ENCODE measurements at regions not wholly inside any gene's neighbourhood (a gene's known extent, or its start where the extent isn't known, plus 50 kb on each side); places are given as distances from the start of the nearest gene placed in this dataset.

GRCh38 chr5:76007904-76008303 is 75.3 kb upstream of the SV2C start (continued):
- TF ChIP-seq, protein P1, sequence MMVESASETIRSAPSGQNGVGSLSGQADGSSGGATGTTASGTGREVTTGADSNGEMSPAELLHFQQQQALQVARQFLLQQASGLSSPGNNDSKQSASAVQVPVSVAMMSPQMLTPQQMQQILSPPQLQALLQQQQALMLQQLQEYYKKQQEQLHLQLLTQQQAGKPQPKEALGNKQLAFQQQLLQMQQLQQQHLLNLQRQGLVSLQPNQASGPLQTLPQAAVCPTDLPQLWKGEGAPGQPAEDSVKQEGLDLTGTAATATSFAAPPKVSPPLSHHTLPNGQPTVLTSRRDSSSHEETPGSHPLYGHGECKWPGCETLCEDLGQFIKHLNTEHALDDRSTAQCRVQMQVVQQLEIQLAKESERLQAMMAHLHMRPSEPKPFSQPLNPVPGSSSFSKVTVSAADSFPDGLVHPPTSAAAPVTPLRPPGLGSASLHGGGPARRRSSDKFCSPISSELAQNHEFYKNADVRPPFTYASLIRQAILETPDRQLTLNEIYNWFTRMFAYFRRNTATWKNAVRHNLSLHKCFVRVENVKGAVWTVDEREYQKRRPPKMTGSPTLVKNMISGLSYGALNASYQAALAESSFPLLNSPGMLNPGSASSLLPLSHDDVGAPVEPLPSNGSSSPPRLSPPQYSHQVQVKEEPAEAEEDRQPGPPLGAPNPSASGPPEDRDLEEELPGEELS (CRISPR knock-in tag; IDR thresholded peaks at IDR 0.05) = no peak

GRCh38 chr5:76000582-76000981 is 82.6 kb upstream of the SV2C start:
- TF ChIP-seq ZNF678 (CRISPR knock-in tag; IDR thresholded peaks at IDR 0.05) (no peak), KLF12 (CRISPR knock-in tag; IDR thresholded peaks at IDR 0.05; ENCODE audit: borderline replicate concordance) (no peak), DNMT3B (CRISPR knock-in tag; conservative IDR thresholded peaks at IDR 0.05) (no peak), ZNF251 (CRISPR knock-in tag; IDR thresholded peaks at IDR 0.05) (no peak), KAT2B (IDR thresholded peaks at IDR 0.05; ENCODE audit: borderline replicate concordance, low read depth, low read length) (no peak)
- TF ChIP-seq, protein P2, sequence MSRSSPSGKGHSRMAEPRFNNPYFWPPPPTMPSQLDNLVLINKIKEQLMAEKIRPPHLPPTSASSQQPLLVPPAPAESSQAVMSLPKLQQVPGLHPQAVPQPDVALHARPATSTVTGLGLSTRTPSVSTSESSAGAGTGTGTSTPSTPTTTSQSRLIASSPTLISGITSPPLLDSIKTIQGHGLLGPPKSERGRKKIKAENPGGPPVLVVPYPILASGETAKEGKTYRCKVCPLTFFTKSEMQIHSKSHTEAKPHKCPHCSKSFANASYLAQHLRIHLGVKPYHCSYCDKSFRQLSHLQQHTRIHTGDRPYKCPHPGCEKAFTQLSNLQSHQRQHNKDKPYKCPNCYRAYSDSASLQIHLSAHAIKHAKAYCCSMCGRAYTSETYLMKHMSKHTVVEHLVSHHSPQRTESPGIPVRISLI (CRISPR knock-in tag; IDR thresholded peaks at IDR 0.05; ENCODE audit: borderline replicate concordance) = no peak
- intact Hi-C loops (cut with micrococcal nuclease; ENCODE audit: unreplicated experiment) = no loop called here
- Histone ChIP-seq H3K36me3 (replicated peaks in 1 of 2; ENCODE audit: control insufficient read depth in 1 of 2, insufficient read depth in 2 of 2, low read length in 2 of 2) (no peaks in the 10 kb centered on the region), H3K27ac (ENCODE audit: extremely low read length, insufficient read depth, low read length) (no peak overlapping the region), H4K20me1 (ENCODE audit: insufficient read depth, low read length) (no peaks in the 10 kb centered on the region), H3K4me2 (ENCODE audit: low read depth, low read length) (no peak overlapping the region), H2AFZ (ENCODE audit: low read length) (no peak overlapping the region), H3K9me3 (ENCODE audit: low read length) (no peaks in the 10 kb centered on the region), H3K4me1 (ENCODE audit: insufficient read depth, low read length) (no peaks in the 10 kb centered on the region), H3K9ac (ENCODE audit: insufficient read depth, low read depth, low read length) (no peak overlapping the region), H3K27me3 (ENCODE audit: control insufficient read depth in 1 of 2, insufficient read depth in 2 of 2, low read length in 2 of 2) (no peaks in the 10 kb centered on the region), H3K79me2 (ENCODE audit: insufficient read depth, low read length) (no peaks in the 10 kb centered on the region), H3K4me3 (replicated peaks in 1 of 3; ENCODE audit: insufficient read depth in 1 of 3, low read depth in 2 of 3, low read length in 3 of 3) (no peak overlapping the region)
- WGBS (ENCODE audit: low lambda C conversion rate) = 4% methylated on average over 3 of the region's 3 CpGs
- ATAC-seq (no peak), FAIRE-seq (no peak), DNase-seq (ENCODE audit: low spot score) (no peak)
- ChIA-PET POLR2A (no interaction called here), CTCF (ENCODE audit: low intra/inter-chr PET ratio, low total read pairs) (no interaction called here)
- in situ Hi-C loops (cut with HindIII; ENCODE audit: extremely low pct_ligation_motif_present, low pct_unique_long_range_greater_than_20kb) = no loop called here
- no TSS peak for BruUV-seq (replicated peaks)

Measured in HepG2 (cell line).